Right renal cortex interstitium (tissue), 3 donors: ENCODE measurements at regions not wholly inside any gene's neighbourhood (a gene's known extent, or its start where the extent isn't known, plus 50 kb on each side); places are given as distances from the start of the nearest gene placed in this dataset.

Experiments used
- DNase-seq, 3 donors: peaks; one replicate each; pipeline ENCODE4 v3.0.0-alpha.2; 2013; ENCODE audit warnings: low read depth in 3 of 3, low spot score in 2 of 3

GRCh38 chr6:140879946-140880345 is 1252.8 kb upstream of the GJE1 start:
- no peak for DNase-seq

DNA sequence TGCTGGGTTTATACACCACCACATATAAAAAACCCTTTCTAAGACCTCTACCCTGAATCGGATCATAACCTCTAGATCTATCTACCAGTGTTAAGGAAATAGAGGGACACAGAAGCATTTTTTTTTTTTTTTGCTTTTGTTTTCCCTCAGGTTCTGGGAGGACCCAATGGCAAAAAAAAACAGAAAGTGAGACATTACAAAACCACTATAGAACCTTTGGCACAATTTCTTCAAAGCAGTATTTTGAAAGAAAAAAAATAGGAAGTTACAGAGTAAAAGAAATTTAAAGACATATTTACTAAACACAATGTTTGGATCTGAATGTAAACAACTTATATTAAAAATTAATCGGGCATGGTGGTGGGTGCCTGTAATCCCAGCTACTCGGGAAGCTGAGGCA is 1258.7 kb upstream of the GJE1 start:
- DNase-seq, result no peak

- no peak for DNase-seq
Measured at GRCh38 chr6:140872885-140873284, 1259.8 kb upstream of the GJE1 start.

DNA sequence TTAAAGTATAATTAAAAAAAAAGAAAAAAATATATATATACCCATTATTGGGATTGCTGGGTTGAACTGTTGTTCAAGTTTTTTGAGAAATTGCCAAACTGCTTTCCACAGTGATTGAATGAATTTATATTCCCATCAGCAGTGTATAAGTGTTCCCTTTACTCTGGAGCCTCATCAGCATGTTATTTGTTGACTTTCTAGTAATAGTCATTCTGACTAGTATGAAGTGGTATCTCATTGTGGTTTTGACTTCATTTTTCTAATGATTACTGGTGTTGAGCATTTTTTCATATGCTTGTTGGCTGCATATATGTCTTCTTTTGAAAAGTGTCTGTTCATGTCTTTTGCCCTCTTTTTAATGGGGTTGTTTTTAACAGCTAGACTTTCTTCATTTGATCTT is 1260.8 kb upstream of the GJE1 start:
- no peak for DNase-seq

GRCh38 chr6:140867336-140867735 is 1265.4 kb upstream of the GJE1 start:
- DNase-seq, result no peak

- no peak for DNase-seq
Measured at GRCh38 chr6:140858381-140858971, 1274.2 kb upstream of the GJE1 start.

GRCh38 chr6:140857739-140858380 is 1274.9 kb upstream of the GJE1 start:
- no peak for DNase-seq

- DNase-seq, result no peak
Measured at GRCh38 chr6:140855520-140855919, 1277.2 kb upstream of the GJE1 start.

DNA sequence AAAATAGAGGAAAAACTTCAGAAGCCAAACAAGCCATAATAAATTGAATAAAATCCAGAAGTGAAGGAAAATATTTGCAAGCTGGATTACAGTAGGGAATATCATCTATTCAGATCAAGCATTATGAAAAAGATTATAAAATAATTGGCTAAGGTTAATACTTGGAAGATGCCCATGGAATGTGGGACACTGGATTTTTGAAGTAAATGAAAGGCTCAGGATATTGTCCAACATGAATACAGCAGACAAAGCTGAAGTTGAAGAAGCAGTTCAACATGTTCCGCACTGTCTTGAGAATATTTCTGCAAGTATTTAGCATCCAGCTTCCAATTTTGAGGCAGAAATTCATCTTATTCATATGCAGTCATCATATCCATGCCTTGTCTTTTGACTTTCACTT is 1278.4 kb upstream of the GJE1 start:
- DNase-seq, result no peak

GRCh38 chr6:140850438-140850837 is 1282.3 kb upstream of the GJE1 start:
- no peak for DNase-seq

- no peak for DNase-seq
Measured at GRCh38 chr6:140849456-140849855, 1283.3 kb upstream of the GJE1 start.

GRCh38 chr6:140847262-140847645 is 1285.5 kb upstream of the GJE1 start:
- no peak for DNase-seq

GRCh38 chr6:140846503-140847261 is 1286.0 kb upstream of the GJE1 start:
- DNase-seq, result no peak

GRCh38 chr6:140845701-140846100 is 1287.0 kb upstream of the GJE1 start:
- DNase-seq, result no peak

- DNase-seq, result no peak
Measured at GRCh38 chr6:140844167-140844566, 1288.6 kb upstream of the GJE1 start.

GRCh38 chr6:140833408-140833807 is 1299.3 kb upstream of the GJE1 start:
- DNase-seq, result no peak

DNA sequence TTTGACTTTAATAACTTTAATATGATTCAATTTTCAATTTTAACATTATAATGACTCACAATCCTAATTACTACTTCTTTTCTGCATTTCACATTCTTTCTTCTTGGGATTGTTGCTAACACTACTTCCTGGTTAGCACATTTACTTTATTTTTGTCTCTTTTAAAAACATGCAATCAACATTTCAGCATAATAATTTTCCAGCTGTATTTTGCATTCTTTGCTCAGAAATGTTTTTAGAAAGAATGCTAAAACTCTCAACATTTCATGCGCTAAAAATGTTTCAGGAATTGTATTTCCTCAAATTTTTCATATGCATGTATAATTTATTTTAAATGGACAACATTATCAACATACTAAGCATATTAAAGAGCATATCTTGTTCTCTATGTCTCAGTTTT is 1302.1 kb upstream of the GJE1 start:
- DNase-seq, result no peak

DNA sequence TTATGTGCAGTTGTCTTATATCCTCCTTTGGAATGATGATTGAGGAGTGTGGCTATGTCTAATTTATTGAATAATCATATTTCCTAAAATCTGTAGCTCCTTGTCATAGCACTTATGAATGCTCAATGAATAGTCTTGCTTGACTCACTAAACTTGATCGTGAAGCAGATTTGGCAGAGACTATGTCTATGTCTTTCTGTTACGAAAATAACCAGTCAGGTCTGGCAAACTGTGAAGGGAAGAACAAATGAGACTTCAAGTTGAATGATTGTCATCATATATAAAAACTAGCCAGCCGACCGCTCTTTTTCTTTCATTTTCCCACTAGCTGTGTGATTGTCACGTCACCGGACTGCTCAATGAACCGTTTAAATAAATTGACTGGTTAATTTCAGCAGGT is 1303.9 kb upstream of the GJE1 start:
- DNase-seq, result no peak

GRCh38 chr6:140827593-140827992 is 1305.1 kb upstream of the GJE1 start:
- no peak for DNase-seq

- no peak for DNase-seq
Measured at GRCh38 chr6:140825731-140826130, 1307.0 kb upstream of the GJE1 start.

- no peak for DNase-seq
Measured at GRCh38 chr6:140824595-140824994, 1308.1 kb upstream of the GJE1 start.

DNA sequence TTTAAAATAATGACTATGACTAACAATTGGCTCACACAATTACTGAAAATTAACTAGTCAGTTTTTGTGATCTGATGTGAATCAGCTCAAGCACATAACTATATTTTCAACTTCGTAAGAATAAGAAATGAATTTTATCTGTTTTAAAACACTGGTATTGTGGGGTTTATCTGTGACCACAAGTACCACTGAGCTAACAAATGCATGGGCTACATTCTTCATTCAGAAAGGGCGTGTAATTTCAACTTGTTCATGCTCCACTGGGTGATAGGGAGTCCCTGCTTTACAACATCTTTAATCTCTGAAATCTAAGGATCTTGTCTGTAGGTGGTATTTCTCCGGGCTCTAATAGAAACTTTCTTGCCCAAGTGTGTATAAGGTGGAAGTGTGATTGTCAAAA is 1311.5 kb upstream of the GJE1 start:
- DNase-seq, result no peak
